Femur (tissue), 1 donor: ENCODE measurements at regions not wholly inside any gene's neighbourhood (a gene's known extent, or its start where the extent isn't known, plus 50 kb on each side); places are given as distances from the start of the nearest gene placed in this dataset.
"Not testable (repeated sequence)": the region's sequence is repeated elsewhere in the genome, so short reads cannot be mapped to it uniquely, and the experiment has no call there.

ENCODE experiments used
- DNase-seq: peaks from one replicate; pipeline ENCODE4 v3.0.0-alpha.2; 2017

DNA sequence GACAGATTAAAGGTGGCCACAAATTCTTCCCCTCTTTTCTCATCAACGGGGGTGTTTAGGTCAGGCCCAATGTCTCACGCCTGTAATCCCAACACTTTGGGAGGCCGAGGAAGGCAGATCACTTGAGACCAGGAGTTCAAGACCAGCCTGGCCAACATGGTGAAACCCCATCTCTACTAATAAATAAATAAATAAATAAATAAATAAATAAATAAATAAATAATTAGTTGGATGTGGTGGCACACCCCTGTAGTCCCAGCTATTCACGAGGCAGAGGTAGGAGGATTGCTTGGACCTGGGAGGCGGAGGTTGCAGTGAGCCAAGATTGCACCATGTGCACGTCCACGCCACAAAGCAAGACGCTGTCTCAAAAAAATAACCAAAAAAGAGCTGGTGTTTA, 180.7 kb downstream of the FASLG start:
- DNase-seq = not testable (repeated sequence)

GRCh38 chr1:172843444-172843843, 184.5 kb downstream of the FASLG start:
- DNase-seq = no peak

- DNase-seq = no peak
These were observed 186.5 kb downstream of the FASLG start for GRCh38 chr1:172845371-172845770.

DNA sequence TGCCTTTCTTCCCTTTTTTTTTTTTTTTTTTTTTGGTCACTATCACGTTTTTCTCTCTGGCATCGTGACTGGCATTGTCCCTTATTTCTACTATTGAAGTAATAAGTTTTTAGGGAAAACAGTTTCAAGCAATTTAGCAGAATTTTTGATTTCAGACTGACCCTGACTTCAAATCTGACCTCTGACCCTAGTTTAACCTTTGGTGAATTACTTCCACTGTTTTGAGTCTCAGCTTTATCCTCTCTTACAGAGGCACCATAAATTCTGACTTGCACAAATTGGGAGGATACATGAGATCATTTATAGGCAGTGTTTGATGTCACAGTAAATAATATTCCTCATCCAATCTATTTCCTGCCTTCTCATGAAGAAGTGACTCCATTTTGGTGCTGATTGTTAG, 187.0 kb downstream of the FASLG start:
- no peak for DNase-seq

- DNase-seq = not testable (repeated sequence)
These were observed 188.9 kb downstream of the FASLG start for GRCh38 chr1:172847814-172848213.

GRCh38 chr1:172849653-172850052, 190.8 kb downstream of the FASLG start:
- DNase-seq = no peak

- no peak for DNase-seq
These were observed 192.2 kb downstream of the FASLG start for GRCh38 chr1:172851077-172851476.

GRCh38 chr1:172851856-172852255, 193.0 kb downstream of the FASLG start:
- DNase-seq = no peak

GRCh38 chr1:172855983-172856382, 194.8 kb downstream of the TNFSF18 start:
- not testable (repeated sequence) for DNase-seq

DNA sequence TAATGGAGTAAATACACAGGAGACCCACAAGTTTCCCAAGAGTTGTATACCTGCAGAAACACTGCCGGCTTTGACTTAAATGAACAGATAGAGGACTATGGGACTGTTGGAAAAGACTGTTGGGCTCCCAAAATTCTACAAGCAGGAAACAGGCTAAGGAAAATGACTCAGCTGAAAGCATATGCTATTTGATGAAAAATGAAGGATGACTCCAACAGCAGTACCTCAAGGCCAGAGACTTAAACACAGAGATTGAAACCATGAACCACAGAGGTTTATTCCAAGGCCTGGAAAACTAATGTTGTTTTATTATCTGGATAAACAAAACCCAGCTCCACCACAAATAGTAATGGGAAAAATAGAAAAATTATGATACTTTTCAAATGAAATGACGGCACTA, 187.7 kb downstream of the TNFSF18 start:
- DNase-seq = no peak

DNA sequence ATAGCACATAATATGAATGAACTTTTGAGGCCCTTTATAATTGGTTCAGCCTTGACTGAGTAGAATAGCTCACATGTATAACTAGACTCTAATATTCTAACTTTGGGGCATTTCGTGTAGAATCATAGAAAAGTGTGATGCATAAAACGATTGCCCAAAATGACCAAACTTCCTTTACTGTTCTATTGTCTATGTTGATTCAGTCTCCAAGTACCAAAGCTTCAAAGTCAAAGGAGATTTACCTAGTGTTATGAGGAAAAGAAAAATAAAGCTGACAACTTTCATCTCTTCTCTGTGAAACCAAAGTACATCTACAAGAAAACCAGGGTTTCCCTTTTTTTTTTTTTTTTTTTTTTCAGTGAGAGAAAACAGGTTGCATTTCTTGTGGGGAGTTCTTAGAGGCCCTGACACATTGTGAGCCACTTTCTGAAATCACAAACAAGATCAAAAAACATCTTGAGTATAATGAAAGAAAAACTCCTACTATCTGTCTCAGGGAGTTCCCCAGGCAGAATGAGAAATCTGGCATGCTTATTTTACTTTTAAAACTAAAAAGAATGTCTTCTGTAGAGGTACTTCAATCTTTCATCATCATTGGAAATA, 183.4 kb downstream of the TNFSF18 start:
- no peak for DNase-seq

- DNase-seq = no peak
These were observed 179.7 kb downstream of the TNFSF18 start for GRCh38 chr1:172870901-172871606.

- DNase-seq = no peak
These were observed 175.8 kb downstream of the TNFSF18 start for GRCh38 chr1:172874950-172875349.

DNA sequence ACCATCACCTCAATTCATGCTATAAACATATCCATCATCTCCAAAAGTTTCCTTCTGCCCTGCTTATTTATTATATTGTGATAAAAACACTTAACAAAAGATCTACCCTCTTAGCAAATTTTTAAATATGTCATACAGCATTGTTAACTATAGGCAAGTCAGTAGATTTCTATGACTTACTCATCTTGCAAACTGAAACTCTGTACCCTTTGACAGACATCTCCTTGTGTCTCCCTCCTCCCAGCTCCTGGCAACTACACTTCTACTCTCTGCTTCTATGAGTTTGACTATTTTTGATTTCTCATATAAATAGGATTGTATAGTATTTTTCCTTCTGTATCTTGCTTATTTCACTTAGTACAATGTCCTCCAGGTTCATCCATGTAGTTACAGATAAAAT, 174.8 kb downstream of the TNFSF18 start:
- DNase-seq = no peak

- DNase-seq = no peak
These were observed 168.4 kb downstream of the TNFSF18 start for GRCh38 chr1:172882385-172882784.

DNA sequence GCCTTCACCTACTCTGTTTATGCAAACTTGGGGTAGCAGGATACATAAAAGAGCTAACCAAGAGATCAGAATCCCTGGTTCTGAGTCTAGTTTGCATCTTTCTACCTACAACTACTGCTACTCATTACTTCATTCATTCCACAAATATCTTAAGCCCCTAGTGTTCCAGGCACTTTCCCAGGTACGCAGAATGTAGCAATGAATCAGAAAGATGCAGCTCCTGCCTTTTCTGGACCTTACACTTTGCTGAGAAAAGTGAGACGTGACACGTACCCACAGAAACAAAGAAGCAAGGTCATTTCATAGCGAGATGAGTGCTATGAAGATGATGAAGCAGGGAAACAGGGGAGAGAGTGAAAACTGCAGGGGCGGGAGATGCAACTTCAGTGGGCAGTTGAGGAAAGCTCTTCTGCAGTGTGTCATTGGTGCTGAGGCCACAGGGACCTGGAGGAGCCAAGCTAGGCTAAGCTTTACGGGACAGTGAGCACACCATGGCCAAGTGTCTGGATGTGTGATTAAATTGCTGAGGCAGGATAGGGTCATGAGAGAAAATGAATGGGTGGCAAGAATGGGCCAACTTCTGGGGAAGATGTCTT, 167.9 kb downstream of the TNFSF18 start:
- DNase-seq = no peak

DNA sequence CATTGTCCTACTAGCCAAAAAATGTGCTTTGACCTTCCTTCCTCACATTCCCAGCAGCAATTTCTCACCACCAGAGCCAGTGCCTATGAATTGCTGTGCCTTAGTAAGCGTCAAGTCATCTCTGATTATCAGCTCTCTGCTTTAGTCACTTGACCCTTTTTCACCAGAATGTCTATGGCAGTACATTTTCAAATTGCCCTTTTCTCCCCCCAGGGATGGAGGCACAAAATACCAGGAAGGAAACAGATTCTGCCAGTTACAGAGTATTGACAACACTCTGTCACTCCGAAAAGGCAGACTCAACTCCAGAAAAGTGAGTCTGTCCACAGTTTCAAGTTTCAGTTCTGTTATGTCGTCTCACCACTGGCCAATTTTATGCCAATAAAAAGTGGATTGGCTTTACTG, 167.4 kb downstream of the TNFSF18 start:
- no peak for DNase-seq

GRCh38 chr1:172883844-172884243, 166.9 kb downstream of the TNFSF18 start:
- DNase-seq = no peak

GRCh38 chr1:172885411-172885810, 165.3 kb downstream of the TNFSF18 start:
- DNase-seq = no peak

DNA sequence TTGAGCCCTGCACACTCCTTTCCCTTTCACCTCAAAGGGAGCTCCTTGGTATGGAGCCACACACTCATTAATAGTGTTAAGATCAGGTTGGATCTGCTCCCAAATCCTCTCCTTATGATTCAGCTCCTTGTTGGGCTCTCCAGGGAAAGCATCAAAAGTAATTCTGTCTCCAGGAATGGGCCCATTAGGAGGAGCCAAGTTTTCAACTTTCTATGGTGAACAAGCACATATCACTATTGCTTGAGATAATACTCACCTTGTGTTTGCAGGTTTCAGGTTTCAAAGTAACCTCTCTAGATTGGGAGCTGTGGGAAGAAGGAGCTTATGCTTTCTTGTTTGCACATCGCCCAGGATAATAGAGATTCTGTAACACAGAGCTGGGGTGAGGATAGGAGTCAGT, 164.8 kb downstream of the TNFSF18 start:
- no peak for DNase-seq

GRCh38 chr1:172887162-172887561, 163.6 kb downstream of the TNFSF18 start:
- DNase-seq = no peak

DNA sequence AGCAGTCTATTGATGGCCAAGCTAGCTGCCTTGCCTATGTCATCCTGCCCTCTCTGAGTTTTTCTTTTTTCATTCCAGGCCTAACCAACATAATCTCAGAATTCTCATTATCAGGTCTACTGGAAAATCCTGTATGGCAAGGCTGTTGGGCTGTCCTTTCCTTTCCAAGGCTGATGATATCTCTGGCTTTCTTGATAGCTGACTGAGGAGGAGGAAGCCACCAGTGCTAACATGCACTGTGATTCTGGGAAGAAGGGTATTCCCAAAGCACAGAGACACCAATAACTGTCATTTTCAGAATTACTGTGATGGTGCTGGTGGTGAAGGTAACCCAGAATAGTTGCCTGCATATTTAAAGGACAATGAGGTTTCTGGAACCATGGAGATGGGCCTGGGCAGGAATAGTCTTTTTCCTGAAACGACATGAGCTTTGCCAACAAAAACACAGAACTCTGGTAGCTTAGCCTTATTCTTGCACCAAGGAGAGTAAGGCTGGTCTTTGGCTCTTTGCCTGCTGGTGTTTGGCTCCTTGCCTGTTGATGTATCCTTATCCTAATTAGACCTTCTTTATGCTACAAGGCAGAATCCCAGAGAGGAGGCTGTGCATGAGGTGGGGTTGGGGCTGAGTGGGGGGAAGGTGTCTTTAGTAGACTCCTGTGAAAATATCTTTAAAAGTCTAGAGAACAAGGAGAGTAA, 157.4 kb downstream of the TNFSF18 start:
- DNase-seq = peak; percentile 59

DNA sequence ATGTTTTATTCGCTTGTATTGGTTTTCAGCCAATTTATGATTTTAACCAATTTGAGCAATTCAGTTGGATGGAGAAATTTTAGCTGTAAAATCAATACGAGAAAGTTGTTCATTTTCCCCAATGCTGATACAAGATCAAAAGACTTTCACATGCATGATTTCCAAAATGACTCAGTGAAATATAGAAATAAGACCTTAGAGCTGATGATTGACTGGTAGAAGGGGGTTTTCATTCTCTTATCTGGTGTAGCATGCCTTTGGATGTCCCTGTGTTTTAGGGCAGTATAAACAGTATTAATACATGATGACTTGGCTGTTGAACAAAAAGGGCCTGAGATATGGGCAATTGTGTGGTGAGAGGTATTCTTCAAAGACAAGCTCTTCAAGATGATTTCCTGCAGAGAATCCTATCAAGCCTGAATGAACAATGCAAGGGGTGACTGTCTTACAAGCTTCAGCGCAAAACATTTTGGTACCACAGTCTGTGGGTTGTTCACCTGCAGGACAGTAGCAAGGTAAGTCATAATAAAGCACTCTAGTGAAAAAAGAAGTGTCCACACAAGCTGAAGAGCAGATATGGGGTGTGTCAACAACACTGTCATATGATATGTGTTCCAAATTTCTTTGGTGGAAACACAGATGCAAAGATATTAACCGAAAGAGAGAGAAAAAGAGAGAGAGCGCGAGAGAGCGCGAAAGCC, 156.2 kb downstream of the TNFSF18 start:
- DNase-seq = no peak
